Peyer's patch (tissue), 4 donors: ENCODE measurements at regions not wholly inside any gene's neighbourhood (a gene's known extent, or its start where the extent isn't known, plus 50 kb on each side); places are given as distances from the start of the nearest gene placed in this dataset.

Experiments used
- DNase-seq, 3 donors: peaks; one replicate each; pipeline ENCODE4 v3.0.0-alpha.2; 2017 to 2019
- H3K27ac ChIP-seq, 4 donors: fragments of 200-600 bp; sonication (generic); one replicate each; pipeline ENCODE4 v1.5.1; 2016 to 2019
- H3K27me3 ChIP-seq, 2 donors: fragments of 200-600 bp; sonication (generic); one replicate each; pipeline ENCODE4 v1.5.1; 2019
- H3K36me3 ChIP-seq, 3 donors: fragments of 200-600 bp; sonication (generic); one replicate each; pipeline ENCODE4 v1.5.1; 2016 to 2019
- H3K4me1 ChIP-seq, 4 donors: fragments of 200-600 bp; sonication (generic); one replicate each; pipeline ENCODE4 v1.5.1; 2016 to 2019
- H3K4me3 ChIP-seq, 4 donors: fragments of 200-600 bp; sonication (generic); 1 replicate in 3 of 4; 2 replicates in 1 of 4; pipeline ENCODE4 v1.5.1; 2016 to 2019; ENCODE audit warnings: mild to moderate bottlenecking in 1 of 4
- H3K9me3 ChIP-seq, 4 donors: fragments of 200-600 bp; sonication (generic); one replicate each; pipeline ENCODE4 v1.5.1; 2016 to 2019; ENCODE audit warnings: mild to moderate bottlenecking in 1 of 4
- POLR2A ChIP-seq, 2 donors: fragments of 450-650 bp; IDR thresholded peaks; one replicate each; pipeline ENCODE4 v1.5.1; 2017; ENCODE audit warnings: antibody characterized with exemption in 2 of 2, mild to moderate bottlenecking in 2 of 2, moderate library complexity in 2 of 2
- TF ChIP-seq, protein P1 (sequence below), 6 experiments: fragments of 450-650 bp in 4 of 6; fragments of 200-600 bp in 2 of 6; sonication (generic) in 1 of 6; IDR thresholded peaks; one replicate each; pipeline ENCODE4 v1.5.1; 2017 to 2019; ENCODE audit warnings: antibody characterized with exemption in 6 of 6, mild to moderate bottlenecking in 3 of 6, moderate library complexity in 1 of 6

DNA sequence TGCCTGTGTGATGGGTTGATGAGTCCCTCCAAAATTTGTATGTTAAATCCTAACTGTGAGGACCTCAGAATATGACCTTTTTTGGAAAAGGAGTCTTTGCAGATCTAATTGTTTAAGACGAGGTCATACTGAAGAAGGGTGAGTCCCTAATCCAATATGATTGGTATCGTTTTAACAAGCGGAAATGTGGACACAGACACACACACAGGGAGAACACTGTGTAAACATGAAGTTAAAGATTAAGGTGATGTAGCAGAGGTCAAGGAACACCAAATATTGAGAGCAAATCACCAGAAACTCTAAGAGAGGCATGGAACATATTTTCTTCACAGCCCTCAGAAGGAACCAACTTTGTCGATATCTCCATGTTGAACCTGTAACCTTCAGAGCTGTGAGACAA is 1106.7 kb downstream of the SLC6A15 start:
- no peak for DNase-seq
- no peak for TF ChIP-seq POLR2A (IDR thresholded peaks at IDR 0.05)
- Histone ChIP-seq H3K27me3 (no peaks in the 10 kb centered on the region), H3K4me3 (no peak overlapping the region), H3K36me3 (no peaks in the 10 kb centered on the region), H3K9me3 (no peaks in the 10 kb centered on the region), H3K4me1 (no peaks in the 10 kb centered on the region), H3K27ac (no peak overlapping the region)

GRCh38 chr12:83805156-83805772 is 1107.3 kb downstream of the SLC6A15 start:
- no peak for DNase-seq
- no peak overlapping the region for H3K27ac ChIP-seq
- H3K4me3 ChIP-seq, result no peak overlapping the region
- no peak for TF ChIP-seq POLR2A (IDR thresholded peaks at IDR 0.05)
- TF ChIP-seq, protein P1, sequence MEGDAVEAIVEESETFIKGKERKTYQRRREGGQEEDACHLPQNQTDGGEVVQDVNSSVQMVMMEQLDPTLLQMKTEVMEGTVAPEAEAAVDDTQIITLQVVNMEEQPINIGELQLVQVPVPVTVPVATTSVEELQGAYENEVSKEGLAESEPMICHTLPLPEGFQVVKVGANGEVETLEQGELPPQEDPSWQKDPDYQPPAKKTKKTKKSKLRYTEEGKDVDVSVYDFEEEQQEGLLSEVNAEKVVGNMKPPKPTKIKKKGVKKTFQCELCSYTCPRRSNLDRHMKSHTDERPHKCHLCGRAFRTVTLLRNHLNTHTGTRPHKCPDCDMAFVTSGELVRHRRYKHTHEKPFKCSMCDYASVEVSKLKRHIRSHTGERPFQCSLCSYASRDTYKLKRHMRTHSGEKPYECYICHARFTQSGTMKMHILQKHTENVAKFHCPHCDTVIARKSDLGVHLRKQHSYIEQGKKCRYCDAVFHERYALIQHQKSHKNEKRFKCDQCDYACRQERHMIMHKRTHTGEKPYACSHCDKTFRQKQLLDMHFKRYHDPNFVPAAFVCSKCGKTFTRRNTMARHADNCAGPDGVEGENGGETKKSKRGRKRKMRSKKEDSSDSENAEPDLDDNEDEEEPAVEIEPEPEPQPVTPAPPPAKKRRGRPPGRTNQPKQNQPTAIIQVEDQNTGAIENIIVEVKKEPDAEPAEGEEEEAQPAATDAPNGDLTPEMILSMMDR (IDR thresholded peaks at IDR 0.05), result no peak
- H3K9me3 ChIP-seq, result no peaks in the 10 kb centered on the region
- no peaks in the 10 kb centered on the region for H3K4me1 ChIP-seq
- H3K27me3 ChIP-seq, result no peaks in the 10 kb centered on the region
- no peaks in the 10 kb centered on the region for H3K36me3 ChIP-seq

DNA sequence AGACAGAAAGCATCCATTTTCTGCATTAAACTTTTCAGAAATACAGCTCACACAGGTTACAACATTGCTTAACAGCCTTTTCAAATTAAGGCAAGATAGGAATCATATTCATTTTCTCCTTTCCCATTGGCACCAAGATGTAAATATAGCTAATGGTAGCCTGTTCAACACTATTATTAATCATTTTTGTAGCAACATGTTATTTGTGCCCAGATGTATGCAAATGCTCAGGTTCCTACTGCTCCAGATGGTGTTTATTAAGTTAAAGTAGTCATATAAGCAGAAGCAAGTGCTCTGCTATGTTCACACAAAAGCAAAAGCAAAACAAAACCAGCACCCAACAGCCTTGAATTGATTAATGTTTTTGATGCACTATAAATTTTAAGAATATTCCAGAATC is 1110.6 kb downstream of the SLC6A15 start:
- Histone ChIP-seq H3K27me3 (no peaks in the 10 kb centered on the region), H3K36me3 (no peaks in the 10 kb centered on the region), H3K4me1 (no peaks in the 10 kb centered on the region), H3K9me3 (no peaks in the 10 kb centered on the region), H3K27ac (no peak overlapping the region), H3K4me3 (no peak overlapping the region)
- TF ChIP-seq POLR2A (IDR thresholded peaks at IDR 0.05), result no peak
- TF ChIP-seq, protein P1 (IDR thresholded peaks at IDR 0.05), result no peak
- DNase-seq, result no peak

- H3K4me3 ChIP-seq, result no peak overlapping the region
- H3K27ac ChIP-seq, result no peak overlapping the region
- DNase-seq, result no peak
- no peaks in the 10 kb centered on the region for H3K36me3 ChIP-seq
- no peaks in the 10 kb centered on the region for H3K27me3 ChIP-seq
- TF ChIP-seq, protein P1 (IDR thresholded peaks at IDR 0.05), result no peak
- no peak for TF ChIP-seq POLR2A (IDR thresholded peaks at IDR 0.05)
- no peaks in the 10 kb centered on the region for H3K4me1 ChIP-seq
- no peaks in the 10 kb centered on the region for H3K9me3 ChIP-seq
Observed at GRCh38 chr12:83800022-83800421, 1112.6 kb downstream of the SLC6A15 start.

- no peak overlapping the region for H3K27ac ChIP-seq
- H3K36me3 ChIP-seq, result no peaks in the 10 kb centered on the region
- H3K4me3 ChIP-seq, result no peak overlapping the region
- no peaks in the 10 kb centered on the region for H3K4me1 ChIP-seq
- H3K27me3 ChIP-seq, result no peaks in the 10 kb centered on the region
- no peak for DNase-seq
- TF ChIP-seq, protein P1 (IDR thresholded peaks at IDR 0.05), result no peak
- TF ChIP-seq POLR2A (IDR thresholded peaks at IDR 0.05), result no peak
- H3K9me3 ChIP-seq, result no peaks in the 10 kb centered on the region
Observed at GRCh38 chr12:83796531-83796930, 1109.8 kb downstream of the TMTC2 start.

DNA sequence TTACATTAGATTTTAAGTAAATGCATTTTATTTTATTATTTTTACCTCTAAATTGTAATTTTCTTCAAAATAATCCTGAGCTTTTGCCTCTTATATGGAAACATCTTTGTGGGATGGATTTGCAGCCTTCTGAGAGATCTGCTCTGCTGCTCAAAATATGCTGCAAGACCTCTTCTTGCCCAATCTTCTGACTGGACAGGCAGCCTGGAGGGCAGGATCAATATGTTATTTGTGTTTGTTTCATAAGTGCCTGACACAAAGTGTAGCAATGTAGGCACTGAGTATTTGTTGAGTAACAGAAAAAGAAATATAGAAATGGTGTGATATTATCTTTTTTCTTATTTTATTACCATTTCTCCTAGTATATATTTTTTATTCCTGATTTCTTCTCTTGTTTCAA is 1106.9 kb downstream of the TMTC2 start:
- Histone ChIP-seq H3K4me3 (no peak overlapping the region), H3K4me1 (no peaks in the 10 kb centered on the region), H3K27me3 (no peaks in the 10 kb centered on the region), H3K9me3 (no peaks in the 10 kb centered on the region), H3K36me3 (no peaks in the 10 kb centered on the region), H3K27ac (no peak overlapping the region)
- no peak for DNase-seq
- TF ChIP-seq, protein P1 (IDR thresholded peaks at IDR 0.05), result no peak
- no peak for TF ChIP-seq POLR2A (IDR thresholded peaks at IDR 0.05)
